ENCODE measurements at regions not wholly inside any gene's neighbourhood (a gene's known extent, or its start where the extent isn't known, plus 50 kb on each side); places are given as distances from the start of the nearest gene placed in this dataset.

- no peak for DNase-seq
These were observed 408.7 kb upstream of the NOVA1 start for GRCh38 chr14:27006570-27006969.

- DNase-seq, result no peak
These were observed 410.4 kb upstream of the NOVA1 start for GRCh38 chr14:27008187-27008586.

GRCh38 chr14:27012641-27013040 lies 414.8 kb upstream of the NOVA1 start:
- no peak for DNase-seq

GRCh38 chr14:27013678-27014077 lies 415.8 kb upstream of the NOVA1 start:
- DNase-seq, result no peak

- no peak for DNase-seq
These were observed 417.2 kb upstream of the NOVA1 start for GRCh38 chr14:27015065-27015464.

GRCh38 chr14:27025648-27026047 lies 427.8 kb upstream of the NOVA1 start:
- no peak for DNase-seq

GRCh38 chr14:27026097-27026496 lies 428.3 kb upstream of the NOVA1 start:
- no peak for DNase-seq

GRCh38 chr14:27040552-27040951 lies 442.7 kb upstream of the NOVA1 start:
- no peak for DNase-seq

GRCh38 chr14:27049701-27050100 lies 451.9 kb upstream of the NOVA1 start:
- DNase-seq, result peak; percentile 34

- DNase-seq, result no peak
These were observed 452.4 kb upstream of the NOVA1 start for GRCh38 chr14:27050208-27050607.

GRCh38 chr14:27056586-27056985 lies 458.8 kb upstream of the NOVA1 start:
- DNase-seq, result no peak

GRCh38 chr14:27061299-27061698 lies 463.5 kb upstream of the NOVA1 start:
- no peak for DNase-seq

- no peak for DNase-seq
These were observed 466.1 kb upstream of the NOVA1 start for GRCh38 chr14:27063959-27064358.

- DNase-seq, result no peak
These were observed 468.1 kb upstream of the NOVA1 start for GRCh38 chr14:27065886-27066285.

- DNase-seq, result no peak
These were observed 470.1 kb upstream of the NOVA1 start for GRCh38 chr14:27067961-27068360.

GRCh38 chr14:27072589-27072988 lies 474.8 kb upstream of the NOVA1 start:
- DNase-seq, result no peak

- no peak for DNase-seq
These were observed 477.7 kb upstream of the NOVA1 start for GRCh38 chr14:27075503-27075902.

- DNase-seq, result no peak
These were observed 479.4 kb upstream of the NOVA1 start for GRCh38 chr14:27077214-27077613.

GRCh38 chr14:27077710-27078109 lies 479.9 kb upstream of the NOVA1 start:
- no peak for DNase-seq

GRCh38 chr14:27078191-27078590 lies 480.4 kb upstream of the NOVA1 start:
- no peak for DNase-seq

GRCh38 chr14:27079716-27080115 lies 481.9 kb upstream of the NOVA1 start:
- no peak for DNase-seq

- no peak for DNase-seq
These were observed 487.7 kb upstream of the NOVA1 start for GRCh38 chr14:27085500-27085899.

GRCh38 chr14:27090716-27091115 lies 492.9 kb upstream of the NOVA1 start:
- no peak for DNase-seq

GRCh38 chr14:27091973-27092372 lies 494.1 kb upstream of the NOVA1 start:
- no peak for DNase-seq

GRCh38 chr14:27096091-27096490 lies 498.3 kb upstream of the NOVA1 start:
- no peak for DNase-seq

GRCh38 chr14:27098451-27098850 lies 500.6 kb upstream of the NOVA1 start:
- DNase-seq, result no peak
